ENCODE measurements at regions not wholly inside any gene's neighbourhood (a gene's known extent, or its start where the extent isn't known, plus 50 kb on each side); places are given as distances from the start of the nearest gene placed in this dataset.

GRCh38 chr1:69082312-69082711 lies 485.4 kb upstream of the LRRC7 start:
- no TSS peak for BruUV-seq (replicated peaks)

GRCh38 chr1:69086148-69086547 lies 481.6 kb upstream of the LRRC7 start:
- Histone ChIP-seq H3K36me3 (ENCODE audit: control insufficient read depth, insufficient read depth, low read length) (no peaks in the 10 kb centered on the region), H3K9me3 (no peaks in the 10 kb centered on the region), H3K4me1 (no peaks in the 10 kb centered on the region), H3K4me3 (ENCODE audit: low read depth, low read length) (no peak overlapping the region), H3K27me3 (replicated peaks; ENCODE audit: control insufficient read depth, insufficient read depth, low read length) (no peaks in the 10 kb centered on the region)
- H3K4me1 Mint-ChIP-seq (ENCODE audit: low read depth, unreplicated experiment) = no peaks in the 10 kb centered on the region
- no peak overlapping the region for H3K27ac Mint-ChIP-seq (ENCODE audit: unreplicated experiment)
- ChIA-PET POLR2A (no interaction called here), CTCF (no interaction called here)
- no TSS peak for BruUV-seq (replicated peaks)
- H3K36me3 Mint-ChIP-seq (ENCODE audit: insufficient read depth, unreplicated experiment) = no peaks in the 10 kb centered on the region
- intact Hi-C loops (cut with micrococcal nuclease; ENCODE audit: unreplicated experiment) = no loop called here
- no peak overlapping the region for H3K4me3 Mint-ChIP-seq (ENCODE audit: unreplicated experiment)
- TF ChIP-seq, protein P1, sequence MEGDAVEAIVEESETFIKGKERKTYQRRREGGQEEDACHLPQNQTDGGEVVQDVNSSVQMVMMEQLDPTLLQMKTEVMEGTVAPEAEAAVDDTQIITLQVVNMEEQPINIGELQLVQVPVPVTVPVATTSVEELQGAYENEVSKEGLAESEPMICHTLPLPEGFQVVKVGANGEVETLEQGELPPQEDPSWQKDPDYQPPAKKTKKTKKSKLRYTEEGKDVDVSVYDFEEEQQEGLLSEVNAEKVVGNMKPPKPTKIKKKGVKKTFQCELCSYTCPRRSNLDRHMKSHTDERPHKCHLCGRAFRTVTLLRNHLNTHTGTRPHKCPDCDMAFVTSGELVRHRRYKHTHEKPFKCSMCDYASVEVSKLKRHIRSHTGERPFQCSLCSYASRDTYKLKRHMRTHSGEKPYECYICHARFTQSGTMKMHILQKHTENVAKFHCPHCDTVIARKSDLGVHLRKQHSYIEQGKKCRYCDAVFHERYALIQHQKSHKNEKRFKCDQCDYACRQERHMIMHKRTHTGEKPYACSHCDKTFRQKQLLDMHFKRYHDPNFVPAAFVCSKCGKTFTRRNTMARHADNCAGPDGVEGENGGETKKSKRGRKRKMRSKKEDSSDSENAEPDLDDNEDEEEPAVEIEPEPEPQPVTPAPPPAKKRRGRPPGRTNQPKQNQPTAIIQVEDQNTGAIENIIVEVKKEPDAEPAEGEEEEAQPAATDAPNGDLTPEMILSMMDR (IDR thresholded peaks at IDR 0.05; ENCODE audit: insufficient read depth in 1 of 2, low read depth in 1 of 2, low read length in 1 of 2, severe bottlenecking in 1 of 2, unreplicated experiment in 1 of 2) = no peak
- DNase-seq = no peak
- no peaks in the 10 kb centered on the region for H3K9me3 Mint-ChIP-seq (ENCODE audit: unreplicated experiment)
- H3K27me3 Mint-ChIP-seq (ENCODE audit: insufficient read depth, unreplicated experiment) = peaks cover 4% of the 10 kb centered on the region

More at GRCh38 chr1:69082312-69082711, 485.4 kb upstream of the LRRC7 start:
- Mint-ChIP-seq H3K27ac (ENCODE audit: unreplicated experiment) (no peak overlapping the region), H3K27me3 (ENCODE audit: insufficient read depth, unreplicated experiment) (peaks cover 4% of the 10 kb centered on the region), H3K4me3 (ENCODE audit: unreplicated experiment) (no peak overlapping the region), H3K4me1 (ENCODE audit: low read depth, unreplicated experiment) (no peaks in the 10 kb centered on the region), H3K9me3 (ENCODE audit: unreplicated experiment) (no peaks in the 10 kb centered on the region), H3K36me3 (ENCODE audit: insufficient read depth, unreplicated experiment) (no peaks in the 10 kb centered on the region)
- Histone ChIP-seq H3K9me3 (no peaks in the 10 kb centered on the region), H3K4me3 (ENCODE audit: low read depth, low read length) (no peak overlapping the region), H3K4me1 (no peaks in the 10 kb centered on the region), H3K36me3 (ENCODE audit: control insufficient read depth, insufficient read depth, low read length) (no peaks in the 10 kb centered on the region), H3K27me3 (replicated peaks; ENCODE audit: control insufficient read depth, insufficient read depth, low read length) (no peaks in the 10 kb centered on the region)
- CTCF ChIA-PET = no interaction called here
- TF ChIP-seq, protein P1 (IDR thresholded peaks at IDR 0.05; ENCODE audit: insufficient read depth in 1 of 2, low read depth in 1 of 2, low read length in 1 of 2, severe bottlenecking in 1 of 2, unreplicated experiment in 1 of 2) = no peak
- POLR2A ChIA-PET = no interaction called here
- intact Hi-C loops (cut with micrococcal nuclease; ENCODE audit: unreplicated experiment) = no loop called here
- no peak for DNase-seq

- H3K9me3 ChIP-seq = no peaks in the 10 kb centered on the region
- POLR2A ChIA-PET = no interaction called here
- no peak overlapping the region for H3K4me3 Mint-ChIP-seq (ENCODE audit: unreplicated experiment)
- CTCF ChIA-PET = no interaction called here
- TF ChIP-seq, protein P1 (IDR thresholded peaks at IDR 0.05; ENCODE audit: insufficient read depth in 1 of 2, low read depth in 1 of 2, low read length in 1 of 2, severe bottlenecking in 1 of 2, unreplicated experiment in 1 of 2) = no peak
- H3K27ac Mint-ChIP-seq (ENCODE audit: unreplicated experiment) = no peak overlapping the region
- H3K36me3 ChIP-seq (ENCODE audit: control insufficient read depth, insufficient read depth, low read length) = no peaks in the 10 kb centered on the region
- no peaks in the 10 kb centered on the region for H3K9me3 Mint-ChIP-seq (ENCODE audit: unreplicated experiment)
- no peak for DNase-seq
- no peaks in the 10 kb centered on the region for H3K27me3 Mint-ChIP-seq (ENCODE audit: insufficient read depth, unreplicated experiment)
- no peak overlapping the region for H3K4me3 ChIP-seq (ENCODE audit: low read depth, low read length)
- intact Hi-C loops (cut with micrococcal nuclease; ENCODE audit: unreplicated experiment) = no loop called here
- no peaks in the 10 kb centered on the region for H3K36me3 Mint-ChIP-seq (ENCODE audit: insufficient read depth, unreplicated experiment)
- no peaks in the 10 kb centered on the region for H3K4me1 Mint-ChIP-seq (ENCODE audit: low read depth, unreplicated experiment)
- BruUV-seq (replicated peaks) = no TSS peak
- H3K27me3 ChIP-seq (replicated peaks; ENCODE audit: control insufficient read depth, insufficient read depth, low read length) = no peaks in the 10 kb centered on the region
- H3K4me1 ChIP-seq = no peaks in the 10 kb centered on the region
Observed at GRCh38 chr1:69088571-69088970, 479.2 kb upstream of the LRRC7 start.
